Pancreas (tissue), 10 donors: ENCODE measurements at regions not wholly inside any gene's neighbourhood (a gene's known extent, or its start where the extent isn't known, plus 50 kb on each side); places are given as distances from the start of the nearest gene placed in this dataset.

ENCODE experiments used
- ATAC-seq, 4 donors: fragments of 200-7000 bp; cut with Tn5 transposase; one replicate each; pipeline versions ENCODE4 v1.8.0 to v1.9.1; 2020; ENCODE audit warnings: mild to moderate bottlenecking in 4 of 4, moderate library complexity in 4 of 4
- DNase-seq, 6 donors: peaks; one replicate each; pipeline ENCODE4 v3.0.0-alpha.2; 2020
- FAIRE-seq: peaks from 2 replicates; lab custom pipeline; 2012; peaks lifted over from hg19 to GRCh38; lab: Jason Lieb, UNC
- H3K27ac ChIP-seq, 4 donors: fragments of 200-600 bp; sonication (generic); 1 replicate in 3 of 4; 2 replicates in 1 of 4; pipeline versions ENCODE4 v1.5.0 to v1.8.0; 2020
- H3K27me3 ChIP-seq, 4 donors: fragments of 200-600 bp; one replicate each; pipeline ENCODE4 v1.8.0; 2021
- H3K36me3 ChIP-seq, 3 donors: fragments of 200-600 bp; sonication (generic) in 1 of 3; one replicate each; pipeline versions ENCODE4 v1.5.0 to v1.8.0; 2020 to 2021
- H3K4me1 ChIP-seq, 3 donors: fragments of 200-600 bp; one replicate each; pipeline ENCODE4 v1.8.0; 2021
- H3K4me3 ChIP-seq, 4 donors: fragments of 200-600 bp; sonication (generic) in 2 of 4; one replicate each; pipeline versions ENCODE4 v1.5.0 to v1.8.0; 2020 to 2021
- H3K9me3 ChIP-seq, 4 donors: fragments of 200-600 bp; one replicate each; pipeline ENCODE4 v1.8.0; 2021
- WGBS, 2 donors: extraction: QIAGEN DNeasy Blood & Tissue Kit; methylation state at CpG; one replicate each; pipeline ENCODE4 v1.1.7; 2013; 5-methylcytosine and 5-hydroxymethylcytosine counted together
- intact Hi-C, 3 donors: fragments of 100-400 bp; cut with DNase I; formaldehyde crosslinking; loops; one replicate each; pipeline versions ENCODE4 v1.11.1 to v1.14.2; 2022
- TF ChIP-seq, protein P1 (sequence below), 4 donors: fragments of 200-600 bp; sonication (generic) in 3 of 4; IDR thresholded peaks; one replicate each; pipeline versions ENCODE4 v1.5.0 to v1.8.0; 2021; ENCODE audit warnings: antibody characterized with exemption in 4 of 4
- donor health status: healthy with polysubstance abuse.
- donor health status: DM: no; HTN: no; CAD: no; lungs with moderate emphysema.
- donor health status: DM: no; HTN: no; CAD: no.
- donor health status: control.
- donor health status: control.
- donor health status: Bipolar disorder and iron deficiency.
- donor health status: DM: yes; HTN: yes; CAD: no.
- donor health status: DM: no; HTN: no; CAD: no.
- donor health status: DM: no; HTN: no; CAD: no.
- donor health status: DM: yes; HTN: yes; CAD: no.

DNA sequence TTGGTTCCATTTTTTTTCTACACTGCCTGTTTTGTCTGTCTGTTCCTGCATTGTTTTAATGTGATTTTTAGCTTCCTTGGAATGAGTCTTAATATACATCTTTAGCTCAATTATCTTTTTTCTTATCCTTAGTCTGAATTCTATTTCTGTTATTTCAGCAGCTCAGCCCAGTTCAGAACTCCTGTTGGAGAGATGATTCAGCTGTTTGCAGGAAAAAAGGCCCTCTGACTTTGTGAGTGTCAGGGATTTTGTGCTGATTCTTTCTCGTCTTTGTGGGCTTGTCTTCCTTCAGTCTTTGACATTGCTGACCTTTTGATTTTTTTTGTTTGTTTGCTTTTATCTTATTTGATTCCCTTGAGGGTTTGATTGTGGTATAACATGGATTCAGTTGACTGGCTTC lies 343.2 kb upstream of the TRAM1L1 start:
- no peaks in the 10 kb centered on the region for H3K36me3 ChIP-seq
- no peaks in the 10 kb centered on the region for H3K9me3 ChIP-seq
- no peak for ATAC-seq
- H3K4me3 ChIP-seq, result no peak overlapping the region
- no peak for FAIRE-seq
- no peaks in the 10 kb centered on the region for H3K27me3 ChIP-seq
- DNase-seq, result no peak
- no peak overlapping the region for H3K27ac ChIP-seq
- intact Hi-C loops, result no loop called here
- no peaks in the 10 kb centered on the region for H3K4me1 ChIP-seq
- WGBS, 2 donors, result 46 to 60% methylated on average over 1 of the region's 1 CpG
- TF ChIP-seq, protein P1, sequence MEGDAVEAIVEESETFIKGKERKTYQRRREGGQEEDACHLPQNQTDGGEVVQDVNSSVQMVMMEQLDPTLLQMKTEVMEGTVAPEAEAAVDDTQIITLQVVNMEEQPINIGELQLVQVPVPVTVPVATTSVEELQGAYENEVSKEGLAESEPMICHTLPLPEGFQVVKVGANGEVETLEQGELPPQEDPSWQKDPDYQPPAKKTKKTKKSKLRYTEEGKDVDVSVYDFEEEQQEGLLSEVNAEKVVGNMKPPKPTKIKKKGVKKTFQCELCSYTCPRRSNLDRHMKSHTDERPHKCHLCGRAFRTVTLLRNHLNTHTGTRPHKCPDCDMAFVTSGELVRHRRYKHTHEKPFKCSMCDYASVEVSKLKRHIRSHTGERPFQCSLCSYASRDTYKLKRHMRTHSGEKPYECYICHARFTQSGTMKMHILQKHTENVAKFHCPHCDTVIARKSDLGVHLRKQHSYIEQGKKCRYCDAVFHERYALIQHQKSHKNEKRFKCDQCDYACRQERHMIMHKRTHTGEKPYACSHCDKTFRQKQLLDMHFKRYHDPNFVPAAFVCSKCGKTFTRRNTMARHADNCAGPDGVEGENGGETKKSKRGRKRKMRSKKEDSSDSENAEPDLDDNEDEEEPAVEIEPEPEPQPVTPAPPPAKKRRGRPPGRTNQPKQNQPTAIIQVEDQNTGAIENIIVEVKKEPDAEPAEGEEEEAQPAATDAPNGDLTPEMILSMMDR (IDR thresholded peaks at IDR 0.05), result no peak

DNA sequence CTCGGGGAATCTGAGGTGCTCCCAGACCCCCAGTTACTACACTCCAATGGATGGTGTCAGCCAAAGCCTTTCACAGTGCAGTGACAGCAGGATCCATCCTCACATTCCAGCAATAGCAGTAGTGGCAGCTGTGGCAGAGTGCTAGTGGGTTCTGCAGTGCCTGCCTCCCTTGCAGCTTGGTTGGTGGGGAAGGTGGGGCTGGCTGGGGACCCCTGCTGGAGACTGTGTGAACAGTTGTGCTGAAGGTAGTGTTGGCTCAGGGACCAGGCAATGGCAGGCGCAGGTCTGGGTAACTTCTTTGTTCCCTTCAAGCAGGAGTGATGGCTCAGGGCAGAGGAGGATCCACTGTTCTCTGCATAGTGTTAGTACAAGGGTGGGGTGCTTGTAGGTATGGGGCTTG lies 343.7 kb upstream of the TRAM1L1 start:
- Histone ChIP-seq H3K4me3 (no peak overlapping the region), H3K36me3 (no peaks in the 10 kb centered on the region), H3K4me1 (no peaks in the 10 kb centered on the region), H3K9me3 (no peaks in the 10 kb centered on the region), H3K27ac (no peak overlapping the region), H3K27me3 (no peaks in the 10 kb centered on the region)
- FAIRE-seq, result no peak
- intact Hi-C loops, result no loop called here
- WGBS, 2 donors, result 80 to 83% methylated on average over 2 of the region's 2 CpGs
- peak in 1 of 6 donors; percentile 46 for DNase-seq
- ATAC-seq, result no peak
- TF ChIP-seq, protein P1 (IDR thresholded peaks at IDR 0.05), result no peak

DNA sequence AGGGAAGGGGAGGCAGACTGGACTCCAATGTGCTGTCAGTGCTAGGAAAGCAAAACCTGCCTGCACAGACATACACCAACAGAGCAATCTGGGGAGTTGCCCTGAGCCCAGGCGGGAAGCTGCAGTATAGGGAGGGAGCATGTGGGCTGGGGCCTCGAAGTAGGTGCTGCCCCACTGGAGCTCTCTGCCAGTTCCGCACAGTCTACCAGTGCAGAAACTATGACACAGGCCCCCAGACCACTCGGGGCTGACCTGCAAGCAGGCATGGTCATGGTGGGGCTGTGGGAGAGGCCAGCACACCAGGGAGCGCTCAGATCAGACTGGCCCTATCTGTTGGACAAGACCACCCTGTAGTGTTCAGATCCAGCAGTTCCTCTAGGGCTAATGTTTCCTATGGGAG lies 344.1 kb upstream of the TRAM1L1 start:
- ATAC-seq, result no peak

DNA sequence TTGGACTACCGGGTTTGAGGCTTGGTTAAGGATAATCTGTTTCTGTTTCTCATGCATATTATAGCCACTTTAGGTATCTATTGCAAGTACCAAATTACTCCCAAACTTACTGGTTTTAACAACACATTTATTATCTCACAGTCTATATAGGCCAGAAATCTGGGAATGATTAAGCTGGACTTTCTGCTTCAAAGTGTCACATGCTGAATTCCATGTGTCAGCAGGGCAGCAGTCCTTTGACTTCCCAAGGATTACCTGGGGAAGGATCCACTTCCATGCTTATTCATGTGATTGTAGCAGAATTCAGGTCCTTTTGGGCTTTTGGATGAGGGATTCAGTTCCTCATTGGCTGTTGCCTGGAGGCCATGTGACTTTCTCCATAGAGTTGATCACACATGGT lies 349.0 kb upstream of the TRAM1L1 start:
- FAIRE-seq (no peak), ATAC-seq (no peak), DNase-seq (no peak)
- H3K4me1 ChIP-seq, result no peaks in the 10 kb centered on the region
- intact Hi-C loops, result no loop called here
- no peak overlapping the region for H3K4me3 ChIP-seq
- no peaks in the 10 kb centered on the region for H3K36me3 ChIP-seq
- H3K27ac ChIP-seq, result no peak overlapping the region
- no peaks in the 10 kb centered on the region for H3K9me3 ChIP-seq
- TF ChIP-seq, protein P1 (IDR thresholded peaks at IDR 0.05), result no peak
- no peaks in the 10 kb centered on the region for H3K27me3 ChIP-seq
- 25 to 36% methylated on average over 1 of the region's 1 CpG for WGBS, 2 donors

More for the DNA sequence above, 344.1 kb upstream of the TRAM1L1 start:
- TF ChIP-seq, protein P1 (IDR thresholded peaks at IDR 0.05), result no peak
- Histone ChIP-seq H3K9me3 (no peaks in the 10 kb centered on the region), H3K4me3 (no peak overlapping the region), H3K4me1 (no peaks in the 10 kb centered on the region), H3K27me3 (no peaks in the 10 kb centered on the region), H3K27ac (no peak overlapping the region), H3K36me3 (no peaks in the 10 kb centered on the region)
- intact Hi-C loops, result no loop called here
- 79 to 81% methylated on average over 5 of the region's 5 CpGs for WGBS, 2 donors
- no peak for FAIRE-seq
- peak in 2 of 6 donors; percentile 6 to 29 for DNase-seq

DNA sequence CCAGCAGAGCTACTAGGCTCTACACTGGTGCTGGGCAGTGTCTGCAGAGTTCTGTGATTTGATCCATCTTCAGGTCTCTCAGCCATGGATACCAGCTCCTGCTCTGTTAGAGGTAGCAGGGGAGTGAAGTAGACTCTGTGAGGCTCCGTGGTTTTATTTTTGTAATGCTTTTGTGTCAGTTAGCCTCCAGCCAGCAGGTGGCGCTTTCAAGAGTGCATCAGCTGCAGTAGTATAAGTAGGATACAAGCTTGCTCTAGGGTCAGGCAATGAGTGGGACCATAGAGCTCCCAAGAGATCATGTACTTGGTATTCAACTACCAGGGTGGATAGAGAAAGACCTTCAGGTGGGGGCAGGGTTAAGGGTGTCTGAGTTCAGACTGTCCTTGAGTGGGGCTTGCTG lies 362.5 kb upstream of the TRAM1L1 start:
- FAIRE-seq, result no peak
- Histone ChIP-seq H3K4me3 (no peak overlapping the region), H3K9me3 (no peaks in the 10 kb centered on the region), H3K4me1 (no peaks in the 10 kb centered on the region), H3K36me3 (no peaks in the 10 kb centered on the region), H3K27me3 (no peaks in the 10 kb centered on the region), H3K27ac (no peak overlapping the region)
- ATAC-seq, result no peak
- no peak for DNase-seq
- intact Hi-C loops, result no loop called here
- 62 to 69% methylated on average over 2 of the region's 2 CpGs for WGBS, 2 donors
- TF ChIP-seq, protein P1 (IDR thresholded peaks at IDR 0.05), result no peak
